CD4-positive, alpha-beta T cell treated with Interleukin-4 for 4 hours (primary cell): ENCODE measurements at regions not wholly inside any gene's neighbourhood (a gene's known extent, or its start where the extent isn't known, plus 50 kb on each side); places are given as distances from the start of the nearest gene placed in this dataset.

Experiments
- DNase-seq: peaks from one replicate; pipeline ENCODE4 v3.0.0-alpha.2; 2020

- no peak for DNase-seq
These were observed 203.7 kb upstream of the EMCN start for GRCh38 chr4:100721490-100721889.

- DNase-seq: no peak
These were observed 203.3 kb upstream of the EMCN start for GRCh38 chr4:100721077-100721476.

- no peak for DNase-seq
These were observed 198.6 kb upstream of the EMCN start for GRCh38 chr4:100716416-100716815.

- DNase-seq: no peak
These were observed 191.0 kb upstream of the EMCN start for GRCh38 chr4:100708776-100709175.

- DNase-seq: no peak
These were observed 190.0 kb upstream of the EMCN start for GRCh38 chr4:100707786-100708185.

GRCh38 chr4:100696531-100696930 is 178.7 kb upstream of the EMCN start:
- no peak for DNase-seq

GRCh38 chr4:100695871-100696270 is 178.0 kb upstream of the EMCN start:
- DNase-seq: no peak

- no peak for DNase-seq
These were observed 177.3 kb upstream of the EMCN start for GRCh38 chr4:100695039-100695654.

- DNase-seq: no peak
These were observed 176.6 kb upstream of the EMCN start for GRCh38 chr4:100694467-100694866.

GRCh38 chr4:100690812-100691211 is 173.0 kb upstream of the EMCN start:
- no peak for DNase-seq

GRCh38 chr4:100688368-100688767 is 170.5 kb upstream of the EMCN start:
- no peak for DNase-seq

- DNase-seq: no peak
These were observed 164.8 kb upstream of the EMCN start for GRCh38 chr4:100682477-100683218.

- DNase-seq: no peak
These were observed 163.5 kb upstream of the EMCN start for GRCh38 chr4:100681289-100681688.

- no peak for DNase-seq
These were observed 162.1 kb upstream of the EMCN start for GRCh38 chr4:100679926-100680325.

GRCh38 chr4:100674976-100675375 is 157.2 kb upstream of the EMCN start:
- no peak for DNase-seq

GRCh38 chr4:100657187-100657586 is 139.4 kb upstream of the EMCN start:
- no peak for DNase-seq

- DNase-seq: no peak
These were observed 133.8 kb upstream of the EMCN start for GRCh38 chr4:100651499-100652175.

- no peak for DNase-seq
These were observed 131.6 kb upstream of the EMCN start for GRCh38 chr4:100649417-100649816.

- no peak for DNase-seq
These were observed 126.3 kb upstream of the EMCN start for GRCh38 chr4:100644150-100644549.

- no peak for DNase-seq
These were observed 123.5 kb upstream of the EMCN start for GRCh38 chr4:100641336-100641735.

- no peak for DNase-seq
These were observed 118.1 kb upstream of the EMCN start for GRCh38 chr4:100635899-100636298.

GRCh38 chr4:100633269-100633668 is 115.4 kb upstream of the EMCN start:
- DNase-seq: no peak

GRCh38 chr4:100632163-100632562 is 114.3 kb upstream of the EMCN start:
- DNase-seq: no peak

- DNase-seq: no peak
These were observed 113.6 kb upstream of the EMCN start for GRCh38 chr4:100631281-100631968.
